PC-3 (cell line): ENCODE measurements at regions not wholly inside any gene's neighbourhood (a gene's known extent, or its start where the extent isn't known, plus 50 kb on each side); places are given as distances from the start of the nearest gene placed in this dataset.

Experiments used
- EZH2 ChIP-seq: fragments of 300-600 bp; sonication (generic); IDR thresholded peaks from one replicate; pipeline ENCODE4 v1.6.1; 2017; ENCODE audit warnings: antibody characterized with exemption, mild to moderate bottlenecking, low read length; ENCODE audit not compliant: unreplicated experiment
- TF ChIP-seq, protein P1 (sequence below): fragments of 300-600 bp; sonication (generic); conservative IDR thresholded peaks from 2 replicates; pipeline ENCODE4 v1.5.1; 2017; ENCODE audit warnings: antibody characterized with exemption, low read depth, mild to moderate bottlenecking, low read length

DNA sequence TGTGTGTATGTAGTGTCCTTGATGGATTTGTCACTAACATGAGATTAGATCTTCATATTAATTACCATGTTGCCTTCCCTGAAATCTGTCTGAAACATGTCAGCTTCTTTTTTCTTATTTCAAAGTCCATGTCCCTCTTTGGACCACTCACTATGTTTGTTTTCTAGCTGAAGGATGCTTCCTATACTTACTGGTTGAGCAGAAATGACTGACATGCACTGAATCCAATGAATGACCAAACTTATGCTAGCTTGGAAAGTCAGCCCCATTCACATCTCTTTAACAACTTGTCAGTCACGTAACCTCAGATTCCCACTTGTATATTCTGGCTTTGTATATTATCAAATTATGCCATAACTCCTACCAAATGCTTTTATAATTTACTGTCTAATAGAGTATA lies 69.9 kb upstream of the STK39 start:
- TF ChIP-seq, protein P1, sequence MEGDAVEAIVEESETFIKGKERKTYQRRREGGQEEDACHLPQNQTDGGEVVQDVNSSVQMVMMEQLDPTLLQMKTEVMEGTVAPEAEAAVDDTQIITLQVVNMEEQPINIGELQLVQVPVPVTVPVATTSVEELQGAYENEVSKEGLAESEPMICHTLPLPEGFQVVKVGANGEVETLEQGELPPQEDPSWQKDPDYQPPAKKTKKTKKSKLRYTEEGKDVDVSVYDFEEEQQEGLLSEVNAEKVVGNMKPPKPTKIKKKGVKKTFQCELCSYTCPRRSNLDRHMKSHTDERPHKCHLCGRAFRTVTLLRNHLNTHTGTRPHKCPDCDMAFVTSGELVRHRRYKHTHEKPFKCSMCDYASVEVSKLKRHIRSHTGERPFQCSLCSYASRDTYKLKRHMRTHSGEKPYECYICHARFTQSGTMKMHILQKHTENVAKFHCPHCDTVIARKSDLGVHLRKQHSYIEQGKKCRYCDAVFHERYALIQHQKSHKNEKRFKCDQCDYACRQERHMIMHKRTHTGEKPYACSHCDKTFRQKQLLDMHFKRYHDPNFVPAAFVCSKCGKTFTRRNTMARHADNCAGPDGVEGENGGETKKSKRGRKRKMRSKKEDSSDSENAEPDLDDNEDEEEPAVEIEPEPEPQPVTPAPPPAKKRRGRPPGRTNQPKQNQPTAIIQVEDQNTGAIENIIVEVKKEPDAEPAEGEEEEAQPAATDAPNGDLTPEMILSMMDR: no peak
- TF ChIP-seq EZH2: no peak
